ENCODE measurements at regions not wholly inside any gene's neighbourhood (a gene's known extent, or its start where the extent isn't known, plus 50 kb on each side); places are given as distances from the start of the nearest gene placed in this dataset.

DNA sequence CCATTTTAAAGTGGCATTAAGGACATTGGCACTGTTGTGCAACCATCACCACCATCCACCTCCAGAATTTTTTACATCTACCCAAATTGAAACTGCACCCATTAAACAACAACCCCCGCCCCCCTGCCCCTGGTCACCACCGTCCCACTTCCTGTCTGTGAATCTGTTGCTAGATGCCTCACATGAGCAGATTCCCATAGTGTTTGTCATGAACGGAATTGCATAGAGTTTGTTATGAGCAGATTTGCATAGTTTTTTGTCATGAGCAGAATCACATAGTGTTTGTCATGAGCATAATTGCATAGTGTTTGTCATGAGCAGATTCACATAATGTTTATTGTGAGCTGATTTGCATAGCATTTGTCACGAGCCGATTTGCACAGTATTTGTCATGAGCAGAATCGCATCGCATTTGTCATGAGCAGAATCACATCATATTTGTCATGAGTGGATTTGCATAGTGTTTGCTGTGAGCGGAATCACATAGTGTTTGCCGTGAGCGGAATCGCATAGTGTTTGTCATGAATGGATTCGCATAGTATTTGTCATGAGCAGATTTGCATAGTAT is 54.0 kb upstream of the GTF3A start:
- DNase-seq, result no peak

DNA sequence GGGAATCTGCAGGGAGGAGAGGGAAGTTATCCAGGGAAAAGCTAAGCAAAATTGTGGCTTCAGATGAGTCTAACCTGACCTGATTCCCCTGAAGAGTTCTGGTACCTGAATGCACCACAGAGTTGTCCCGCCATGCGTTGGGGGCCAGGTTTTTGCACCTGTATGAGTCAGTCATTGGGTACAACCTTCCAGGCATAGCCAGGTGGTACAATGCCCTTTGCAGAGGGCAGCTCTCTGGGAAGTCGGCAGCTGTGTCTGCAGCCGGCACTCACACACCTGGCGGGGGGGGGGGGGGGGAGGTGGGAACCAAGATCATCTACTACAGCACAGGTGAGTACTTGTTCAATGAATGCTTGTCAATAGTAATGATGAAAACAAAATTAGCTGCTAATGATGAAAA is 52.5 kb upstream of the GTF3A start:
- peak; percentile 58 for DNase-seq

DNA sequence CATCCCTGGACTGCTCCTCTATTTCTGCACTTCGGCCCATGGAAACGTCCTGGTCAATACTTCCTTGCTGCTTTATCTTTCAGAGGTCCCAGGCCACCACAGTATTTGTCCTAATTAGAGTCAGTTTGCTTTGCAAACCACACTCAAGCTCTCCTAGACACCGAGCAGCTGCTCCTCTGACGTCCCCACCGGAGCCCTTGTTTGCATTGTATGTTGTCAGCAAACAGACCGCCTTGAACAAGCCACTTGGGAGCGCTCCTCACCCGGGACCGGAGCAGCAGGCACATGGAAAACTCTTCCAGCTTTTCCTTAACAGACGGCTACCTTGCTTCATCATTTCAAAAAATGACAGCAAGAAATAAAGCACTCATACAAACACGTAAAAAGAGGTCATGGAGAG is 51.5 kb upstream of the GTF3A start:
- peak; percentile 92 for DNase-seq

DNA sequence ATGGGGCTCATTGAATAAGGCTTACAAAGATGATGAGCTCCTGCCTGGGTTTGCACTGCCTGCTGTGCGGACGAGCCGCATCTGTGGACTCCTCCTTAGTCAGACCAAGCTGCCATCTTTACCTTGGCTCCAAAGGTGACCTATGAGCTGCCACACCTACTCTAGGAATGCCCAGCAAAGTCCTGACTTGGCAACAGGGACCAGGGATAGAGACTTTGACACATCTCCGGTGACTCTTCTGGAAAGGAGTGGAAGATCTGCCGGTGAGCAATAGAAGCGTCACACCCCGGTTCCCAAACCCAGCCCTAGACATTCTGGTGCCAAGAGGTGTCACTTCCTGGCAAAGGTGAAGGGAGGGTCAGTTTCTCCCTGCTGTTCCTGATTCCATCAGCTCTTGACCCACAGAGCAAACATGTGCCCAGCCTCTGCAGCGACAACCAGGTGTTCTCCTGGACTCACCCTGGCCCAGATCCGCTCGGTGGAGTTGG is 50.2 kb upstream of the GTF3A start:
- no peak for DNase-seq

Measured in NCI-H146 (cell line).